Medulla oblongata (tissue), 1 donor: ENCODE measurements at regions not wholly inside any gene's neighbourhood (a gene's known extent, or its start where the extent isn't known, plus 50 kb on each side); places are given as distances from the start of the nearest gene placed in this dataset.
"Not testable (repeated sequence)": the region's sequence is repeated elsewhere in the genome, so short reads cannot be mapped to it uniquely, and the experiment has no call there.

Experiments used
- DNase-seq: peaks from one replicate; pipeline ENCODE4 v3.0.0-alpha.2; 2015; ENCODE audit errors: extremely low spot score

DNA sequence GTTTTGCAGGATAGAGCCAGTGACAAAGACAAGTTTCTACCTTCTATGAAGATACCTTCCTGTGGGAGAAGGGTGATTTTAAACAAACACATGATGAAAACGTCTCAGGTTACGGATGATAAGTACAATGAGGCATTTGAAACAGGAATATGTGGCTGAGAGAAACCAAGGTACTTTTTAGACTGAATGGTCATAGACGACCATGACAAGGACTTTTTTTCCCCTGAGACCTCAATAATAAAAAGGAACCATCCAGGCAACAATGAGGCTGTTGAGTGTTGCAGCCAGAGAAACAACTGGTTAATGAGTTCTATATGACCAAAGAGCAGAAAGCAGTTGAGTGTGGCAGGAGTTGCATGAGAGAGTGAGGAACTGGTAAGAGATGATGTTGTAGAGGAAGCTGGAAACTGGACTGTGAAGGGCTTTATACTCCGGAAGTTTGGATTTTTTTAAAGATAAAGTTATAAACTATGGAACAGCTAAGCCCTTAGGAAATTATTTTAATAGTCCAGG lies 306.1 kb upstream of the CYRIA start:
- DNase-seq: no peak

DNA sequence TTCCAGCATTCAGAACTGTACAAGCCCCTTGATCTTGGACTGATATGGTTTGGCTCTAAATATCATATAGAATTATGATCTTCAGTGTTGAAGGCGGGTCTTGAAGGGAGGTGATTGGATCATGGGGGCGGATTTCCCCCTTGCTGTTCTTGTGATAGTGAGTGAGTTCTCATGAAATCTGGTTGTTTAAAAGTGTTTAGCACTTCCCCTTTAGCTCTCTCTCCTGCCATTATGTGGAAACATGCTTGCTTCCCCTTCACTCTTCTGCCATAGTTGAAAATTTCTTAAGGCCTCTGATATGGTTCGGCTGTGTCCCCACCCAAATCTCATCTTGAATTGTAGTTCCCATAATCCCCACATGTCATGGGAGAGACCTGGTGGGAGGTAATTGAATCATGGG lies 305.3 kb upstream of the CYRIA start:
- DNase-seq: not testable (repeated sequence)

- no peak for DNase-seq
These were observed 296.9 kb upstream of the CYRIA start for GRCh38 chr2:16962505-16962904.

GRCh38 chr2:16960579-16960978 lies 294.9 kb upstream of the CYRIA start:
- DNase-seq: no peak

DNA sequence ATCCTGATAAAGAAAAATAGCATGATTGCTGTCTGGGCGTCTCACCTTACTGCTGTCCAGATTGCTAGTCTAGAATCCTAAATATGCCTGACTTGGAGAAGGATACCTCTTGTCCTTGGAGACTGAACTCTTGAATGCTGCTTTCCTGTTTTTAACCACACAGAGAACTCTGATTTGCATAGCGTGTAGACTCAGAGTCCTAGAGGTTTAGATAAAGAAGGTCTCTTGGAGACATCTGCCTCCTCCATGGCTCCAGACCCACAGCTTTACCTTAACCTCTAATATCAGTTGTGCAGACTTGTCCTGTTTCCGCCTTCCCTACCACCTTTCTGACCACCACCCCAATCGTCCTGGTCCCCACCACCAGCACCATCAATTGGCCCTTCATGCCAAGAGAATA lies 292.6 kb upstream of the CYRIA start:
- no peak for DNase-seq

DNA sequence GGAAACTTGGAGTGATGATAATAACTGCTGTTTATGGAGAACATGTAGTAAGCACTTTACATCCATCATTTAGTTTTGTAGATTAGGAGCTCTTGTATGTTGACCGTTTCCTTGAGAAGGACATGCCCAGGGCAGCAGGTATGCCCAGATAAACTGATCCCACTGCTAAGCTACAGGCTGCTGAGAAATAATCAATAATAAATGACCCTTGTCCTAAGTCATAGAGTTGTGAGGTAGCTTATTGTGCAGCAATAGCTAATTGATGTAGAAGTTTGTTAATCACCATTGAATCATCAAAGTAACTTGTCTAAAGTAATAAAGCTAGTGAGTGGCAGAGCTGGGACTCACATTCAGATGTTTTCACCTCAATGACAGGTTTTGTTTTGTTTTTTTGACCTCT lies 287.2 kb upstream of the CYRIA start:
- DNase-seq: no peak

- DNase-seq: no peak
These were observed 286.7 kb upstream of the CYRIA start for GRCh38 chr2:16952368-16952767.

DNA sequence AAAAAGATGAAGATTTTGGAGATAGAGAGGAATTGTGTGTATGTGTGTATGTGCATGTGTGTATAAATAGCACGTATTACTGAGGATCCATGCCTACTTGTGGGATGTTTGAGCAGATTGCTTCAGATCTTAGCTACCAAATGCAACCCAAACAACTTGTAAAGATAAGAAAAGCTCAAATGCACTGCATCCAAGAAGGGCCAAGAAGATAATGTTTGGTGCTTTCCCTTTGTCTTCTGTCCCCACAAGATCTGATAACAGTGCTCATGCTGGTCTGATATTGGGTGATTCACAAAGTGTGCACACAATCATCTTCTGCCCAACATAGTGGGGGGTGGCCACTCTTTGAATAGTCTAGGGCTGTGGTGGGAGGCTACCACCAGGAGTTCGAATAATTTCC lies 284.8 kb upstream of the CYRIA start:
- no peak for DNase-seq

DNA sequence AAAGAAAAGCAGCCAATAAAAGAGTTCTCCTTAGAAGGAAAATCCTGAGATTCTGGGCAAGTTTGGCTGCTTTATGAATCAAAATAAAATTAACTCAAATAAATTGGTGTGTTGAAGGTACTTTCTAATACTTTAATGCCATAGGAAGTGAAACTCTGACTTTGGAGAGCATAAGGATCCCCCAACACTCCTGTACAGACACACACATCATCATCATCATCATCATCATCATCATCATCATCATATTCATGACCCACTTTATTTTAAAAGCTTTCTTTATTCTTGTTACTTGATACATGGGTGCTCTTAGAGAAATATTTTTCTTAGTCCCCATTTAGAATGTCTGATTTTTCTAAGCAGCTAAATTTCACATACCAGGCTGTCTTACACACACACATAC lies 283.1 kb upstream of the CYRIA start:
- DNase-seq: no peak

DNA sequence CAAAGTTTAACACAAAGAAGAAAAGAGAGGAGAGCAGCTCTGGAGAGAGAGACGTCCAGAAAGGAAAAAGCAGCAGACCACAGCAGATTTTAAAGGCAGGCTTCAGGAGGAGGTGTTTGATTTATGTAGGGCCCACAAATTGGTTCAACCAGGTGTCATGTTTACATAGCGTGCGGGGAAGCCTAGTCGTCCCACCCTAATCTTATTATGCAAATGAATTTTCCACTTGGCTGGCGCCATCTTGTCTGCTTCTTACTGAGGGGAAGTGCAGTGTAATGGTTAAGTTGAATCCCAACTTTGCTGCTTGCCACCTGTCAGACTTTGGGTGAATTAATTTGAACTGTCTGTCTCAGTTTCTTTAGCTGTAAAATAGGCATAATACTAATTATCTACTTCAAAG lies 282.4 kb upstream of the CYRIA start:
- DNase-seq: no peak

DNA sequence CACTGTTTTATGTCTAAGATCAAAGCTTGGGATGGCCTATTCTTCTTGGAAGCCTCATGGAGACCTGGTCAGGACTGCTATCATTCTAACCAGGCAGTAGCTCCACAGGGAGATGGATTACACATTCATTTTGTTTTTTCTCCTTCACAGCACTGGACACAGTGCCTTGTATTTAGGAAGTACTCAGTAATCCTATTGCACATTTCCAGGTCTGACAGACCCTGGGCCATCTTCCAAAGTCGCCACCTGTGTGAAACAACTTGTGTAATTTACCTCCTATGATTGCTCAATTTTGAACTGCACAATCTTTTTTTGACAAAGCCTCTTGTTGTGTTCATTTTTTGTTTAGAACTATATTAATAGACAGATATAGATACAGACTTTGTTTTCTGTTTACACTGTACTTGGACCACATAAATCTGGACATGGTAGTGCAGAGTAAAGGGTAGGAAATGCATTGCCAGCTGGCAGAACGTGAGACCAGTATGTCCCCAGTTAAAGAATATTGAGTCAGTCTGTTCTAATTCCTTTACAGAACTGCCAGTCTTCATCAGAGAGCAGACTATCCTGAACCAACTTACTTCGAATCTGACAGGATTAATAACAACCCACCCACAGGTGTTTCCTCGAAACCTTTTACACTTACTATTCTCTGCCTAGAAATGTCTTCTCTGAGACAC lies 277.8 kb upstream of the CYRIA start:
- DNase-seq: no peak

DNA sequence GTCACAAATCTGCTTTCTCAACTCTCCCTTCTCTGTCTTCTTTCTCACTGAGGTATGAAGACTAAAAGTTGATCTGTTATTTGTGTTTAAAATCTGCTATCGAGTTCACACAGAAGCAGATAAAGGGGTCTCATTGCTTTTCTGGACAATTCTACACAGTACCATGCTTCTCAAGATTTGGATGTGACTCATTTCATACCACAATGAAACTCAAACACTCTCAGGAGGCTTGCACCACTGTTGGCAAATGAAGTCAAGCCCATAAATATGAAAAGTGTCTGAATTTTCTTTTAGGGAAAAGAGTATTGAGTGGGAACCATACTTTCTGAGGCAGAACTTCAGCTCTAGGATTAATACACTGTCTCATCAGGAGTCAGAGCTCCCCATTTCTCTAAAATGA lies 274.6 kb upstream of the CYRIA start:
- no peak for DNase-seq

GRCh38 chr2:16939771-16940170 lies 274.1 kb upstream of the CYRIA start:
- no peak for DNase-seq

DNA sequence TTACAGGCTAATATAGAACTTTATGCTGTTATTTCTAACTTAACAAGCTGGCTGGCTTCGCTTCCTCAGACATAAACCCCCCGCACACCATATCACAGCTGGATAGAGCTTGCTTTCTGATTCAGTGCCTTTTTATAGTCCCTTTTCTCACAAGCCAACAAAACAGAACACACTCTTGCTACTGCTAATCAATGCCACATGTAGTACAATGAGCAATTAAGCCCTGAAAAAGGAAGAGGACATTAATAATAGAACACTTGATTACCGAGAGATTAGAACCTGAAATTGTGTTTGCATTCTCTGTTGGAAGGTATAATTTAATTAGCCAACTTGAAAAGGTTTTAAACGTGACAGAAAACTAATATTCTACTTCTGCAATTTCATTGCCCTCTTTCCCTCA lies 267.7 kb upstream of the CYRIA start:
- no peak for DNase-seq

DNA sequence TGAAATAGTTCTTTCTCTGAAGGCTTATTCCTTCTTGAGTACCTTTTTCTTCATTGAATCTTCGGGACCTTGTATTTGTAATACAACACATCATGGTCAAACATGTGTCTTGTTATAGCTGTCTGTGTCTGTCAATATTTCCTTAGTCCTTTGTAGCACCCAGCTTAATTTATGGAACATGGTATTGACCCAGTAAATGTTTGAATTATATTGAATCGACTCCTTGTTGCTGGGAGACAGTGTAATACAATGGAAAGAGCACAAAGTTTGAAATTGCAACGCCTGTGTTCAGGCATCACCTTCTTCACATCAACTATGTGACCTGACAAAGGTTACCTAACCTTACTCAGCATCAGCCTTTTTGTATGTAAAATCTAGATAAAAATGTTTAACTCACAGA lies 267.2 kb upstream of the CYRIA start:
- no peak for DNase-seq

- no peak for DNase-seq
These were observed 265.8 kb upstream of the CYRIA start for GRCh38 chr2:16931441-16931840.

- DNase-seq: no peak
These were observed 261.8 kb upstream of the CYRIA start for GRCh38 chr2:16927398-16927797.

DNA sequence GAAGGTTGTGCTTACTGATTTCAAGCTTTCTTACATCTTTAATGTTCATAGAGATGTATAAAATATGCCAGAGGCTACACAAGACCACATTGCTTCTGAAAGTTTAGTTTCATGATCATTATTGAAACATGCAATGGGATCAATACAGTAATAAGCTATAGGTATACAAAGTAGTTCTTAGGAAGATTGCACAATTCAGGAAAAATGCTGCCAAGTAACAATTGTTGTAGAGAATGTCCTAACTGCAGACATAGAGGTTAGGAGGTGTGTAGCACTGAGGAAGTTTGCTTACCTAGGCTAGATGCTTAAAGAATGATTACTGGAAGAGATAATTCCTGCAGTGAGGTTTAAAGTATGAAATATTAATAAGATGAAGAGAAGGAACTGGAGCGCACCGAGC lies 259.5 kb upstream of the CYRIA start:
- no peak for DNase-seq

GRCh38 chr2:16915341-16915755 lies 249.7 kb upstream of the CYRIA start:
- DNase-seq: not testable (repeated sequence)

DNA sequence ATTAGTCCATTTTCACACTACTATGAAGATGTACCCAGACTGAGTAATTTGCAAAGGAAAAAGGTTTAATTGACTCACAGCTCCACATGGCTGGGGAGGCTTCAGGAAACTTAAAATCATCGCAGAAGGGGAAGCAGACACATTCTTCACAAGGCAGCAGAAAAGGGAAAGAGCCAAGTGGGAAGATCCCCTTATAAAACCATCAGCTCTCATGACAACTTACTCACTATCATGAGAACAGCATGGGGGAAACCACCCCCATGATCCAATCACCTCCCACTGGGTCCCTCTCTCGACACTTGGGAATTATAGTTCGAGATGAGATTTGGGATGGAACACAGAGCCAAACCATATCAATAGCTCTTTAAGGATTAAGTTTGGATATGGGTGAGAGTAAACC lies 246.1 kb upstream of the CYRIA start:
- DNase-seq: no peak

GRCh38 chr2:16908656-16909055 lies 243.0 kb upstream of the CYRIA start:
- no peak for DNase-seq

GRCh38 chr2:16907645-16908282 lies 242.1 kb upstream of the CYRIA start:
- DNase-seq: no peak

- DNase-seq: not testable (repeated sequence)
These were observed 239.7 kb upstream of the CYRIA start for GRCh38 chr2:16905325-16905724.
